Inflammatory macrophage treated with lipopolysaccharide for 4 hours (primary cell): ENCODE measurements at regions not wholly inside any gene's neighbourhood (a gene's known extent, or its start where the extent isn't known, plus 50 kb on each side); places are given as distances from the start of the nearest gene placed in this dataset.
"Not testable (repeated sequence)": the region's sequence is repeated elsewhere in the genome, so short reads cannot be mapped to it uniquely, and the experiment has no call there.

Source experiments
- DNase-seq: peaks from one replicate; pipeline ENCODE4 v3.0.0-alpha.2; 2020

- no peak for DNase-seq
Measured at GRCh38 chr4:124459941-124460310, 252.6 kb downstream of the ANKRD50 start.

DNA sequence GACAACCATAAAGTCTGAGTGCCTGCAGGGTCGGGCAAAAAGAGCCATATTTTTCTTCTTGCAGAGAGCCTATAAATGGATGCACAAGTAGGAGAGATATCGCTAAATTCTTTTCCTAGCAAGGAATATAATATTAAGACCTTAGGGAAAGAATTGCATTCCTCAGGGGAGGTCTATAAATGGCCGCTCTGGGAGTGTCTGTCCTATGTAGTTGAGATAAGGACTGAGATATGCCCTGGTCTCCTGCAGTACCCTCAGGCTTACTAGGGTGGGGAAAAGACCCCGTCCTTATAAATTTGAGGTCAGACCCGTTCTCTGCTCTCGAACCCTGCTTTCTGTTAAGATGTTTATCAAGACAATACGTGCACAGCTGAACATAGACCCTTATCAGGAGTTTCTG is 250.9 kb downstream of the ANKRD50 start:
- DNase-seq: not testable (repeated sequence)

GRCh38 chr4:124462954-124463828 is 249.3 kb downstream of the ANKRD50 start:
- DNase-seq: no peak

- no peak for DNase-seq
Measured at GRCh38 chr4:124464836-124465235, 247.7 kb downstream of the ANKRD50 start.

DNA sequence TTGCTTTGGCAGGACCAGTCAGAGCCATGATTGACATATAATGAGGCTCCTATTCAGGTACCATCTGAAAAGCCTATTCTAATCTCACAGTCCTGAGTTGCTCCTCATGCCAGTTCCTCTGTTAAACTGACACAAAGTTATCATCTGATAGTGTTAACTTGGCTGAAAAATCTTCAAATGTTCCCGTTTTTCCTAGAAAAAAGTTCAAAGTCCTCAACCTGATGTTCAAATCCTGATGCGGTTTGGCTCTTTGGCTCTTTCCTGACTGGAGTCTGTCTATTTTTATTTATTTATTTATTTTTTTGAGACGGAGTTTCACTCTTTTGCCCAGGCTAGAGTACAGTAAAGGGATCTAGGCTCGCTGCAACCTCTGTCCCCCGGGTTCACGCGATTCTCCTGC is 244.2 kb downstream of the ANKRD50 start:
- no peak for DNase-seq

DNA sequence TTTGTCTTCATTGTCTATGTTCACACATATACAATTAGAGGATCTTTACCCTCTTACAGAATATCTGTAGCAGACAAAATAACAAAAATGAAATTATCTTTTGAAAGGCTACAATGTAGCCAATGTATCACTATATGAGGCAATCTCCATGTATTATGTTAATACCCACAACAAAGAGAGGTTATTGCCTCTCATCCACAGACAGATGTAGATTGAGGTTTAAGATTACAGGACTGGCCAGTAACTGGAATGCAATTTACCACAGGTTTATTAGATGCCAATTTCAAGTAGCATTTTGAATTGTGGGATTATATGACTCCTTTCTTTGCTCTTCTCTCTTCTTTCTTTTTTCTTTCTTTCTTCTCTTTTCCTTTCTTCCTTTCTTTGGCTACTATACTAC is 242.6 kb downstream of the ANKRD50 start:
- DNase-seq: no peak

- DNase-seq: no peak
Measured at GRCh38 chr4:124478470-124478869, 234.1 kb downstream of the ANKRD50 start.

DNA sequence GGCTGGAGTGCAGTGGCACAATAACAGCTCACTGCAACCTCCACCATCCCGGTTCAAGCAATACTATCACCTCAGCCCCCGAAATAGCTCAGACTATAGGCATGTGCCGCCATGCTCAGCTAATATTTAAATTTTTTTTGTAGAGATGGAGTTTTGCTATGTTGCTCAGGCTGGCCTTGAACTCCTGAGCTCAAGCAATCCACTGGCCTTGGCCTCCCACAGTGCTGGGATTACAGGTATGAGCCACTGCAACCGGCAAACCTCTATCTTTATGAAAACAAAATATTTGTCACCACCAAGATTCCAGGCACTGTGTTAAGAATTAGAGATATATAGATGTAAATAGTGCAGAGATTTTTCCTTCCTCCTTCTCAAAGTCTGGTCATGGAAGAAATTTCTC is 232.5 kb downstream of the ANKRD50 start:
- DNase-seq: no peak

GRCh38 chr4:124481123-124481522 is 231.4 kb downstream of the ANKRD50 start:
- DNase-seq: no peak

DNA sequence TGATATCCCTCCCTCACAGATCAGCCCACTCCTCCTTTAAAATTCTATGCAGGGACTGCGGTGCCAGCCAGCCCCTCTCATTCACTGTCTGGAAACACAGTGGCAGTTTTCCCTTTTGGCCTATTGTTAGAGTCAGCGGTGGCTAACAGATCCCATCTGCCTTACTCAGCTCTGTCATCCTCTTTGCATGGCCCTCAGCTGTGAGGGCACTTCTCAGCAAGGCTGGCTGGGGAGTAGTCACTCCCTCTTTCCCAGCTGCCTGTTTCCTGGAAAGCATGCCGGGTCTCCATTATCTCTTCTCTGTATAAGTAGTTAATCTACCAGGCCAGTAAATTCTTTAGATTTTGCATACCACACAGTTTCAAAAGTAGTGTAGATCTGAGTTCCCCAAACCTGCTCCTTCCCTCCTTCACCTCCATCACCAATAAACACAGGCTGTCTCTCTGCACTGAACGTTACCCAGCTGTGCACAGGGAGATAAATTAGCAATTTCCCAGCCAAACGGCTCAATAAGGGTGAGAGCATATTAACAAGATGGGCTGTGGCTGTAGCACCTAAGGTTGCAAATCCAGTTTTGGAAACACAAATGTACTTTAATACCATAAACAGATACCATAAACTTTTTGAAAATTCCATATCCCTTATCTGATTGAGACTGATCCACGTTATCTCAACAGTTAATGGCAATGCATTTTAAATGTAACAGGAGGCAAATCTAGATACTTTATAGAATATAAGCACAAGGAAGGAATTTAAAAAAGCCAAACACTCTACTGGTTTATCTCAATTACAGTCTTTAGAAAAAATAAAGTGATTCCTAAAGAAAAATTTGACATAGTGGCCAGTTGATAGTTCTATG is 229.3 kb downstream of the ANKRD50 start:
- no peak for DNase-seq

DNA sequence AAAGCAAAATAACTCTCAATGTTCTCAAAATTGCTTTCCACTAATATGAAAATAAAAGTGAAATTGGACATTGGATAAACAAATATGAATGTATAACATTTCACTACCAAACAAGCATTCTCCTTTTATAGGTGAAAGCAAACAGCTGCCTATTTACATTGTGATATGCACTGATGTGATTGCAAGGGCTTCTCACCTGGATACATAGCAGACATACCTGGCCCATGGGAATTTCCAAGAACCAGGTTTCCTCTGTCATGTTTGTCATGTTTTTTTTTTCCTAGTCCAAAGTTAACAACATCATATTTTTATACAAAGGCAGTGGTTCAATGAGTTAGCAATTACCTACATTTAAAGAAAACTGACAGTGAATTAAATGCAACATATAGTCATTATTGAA is 228.5 kb downstream of the ANKRD50 start:
- DNase-seq: no peak

- DNase-seq: no peak
Measured at GRCh38 chr4:124484940-124485339, 227.6 kb downstream of the ANKRD50 start.

DNA sequence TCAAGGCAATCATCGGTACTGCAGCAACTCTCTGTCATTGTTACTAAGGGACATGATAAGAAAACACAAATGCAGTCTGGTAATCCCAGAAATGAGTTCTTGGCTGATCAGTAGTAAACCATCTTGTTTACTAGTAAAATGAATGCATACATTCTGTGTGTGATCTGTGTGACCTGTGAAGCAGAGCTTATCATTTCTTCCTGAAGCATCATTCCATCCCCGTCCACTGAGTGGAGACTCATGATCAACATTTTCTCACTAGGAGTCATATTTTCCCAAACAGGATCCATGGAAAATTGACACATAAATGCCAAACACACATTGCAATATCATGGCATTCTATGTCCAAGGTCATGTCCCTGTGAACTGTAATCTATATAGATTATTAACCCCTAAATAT is 226.1 kb downstream of the ANKRD50 start:
- no peak for DNase-seq

DNA sequence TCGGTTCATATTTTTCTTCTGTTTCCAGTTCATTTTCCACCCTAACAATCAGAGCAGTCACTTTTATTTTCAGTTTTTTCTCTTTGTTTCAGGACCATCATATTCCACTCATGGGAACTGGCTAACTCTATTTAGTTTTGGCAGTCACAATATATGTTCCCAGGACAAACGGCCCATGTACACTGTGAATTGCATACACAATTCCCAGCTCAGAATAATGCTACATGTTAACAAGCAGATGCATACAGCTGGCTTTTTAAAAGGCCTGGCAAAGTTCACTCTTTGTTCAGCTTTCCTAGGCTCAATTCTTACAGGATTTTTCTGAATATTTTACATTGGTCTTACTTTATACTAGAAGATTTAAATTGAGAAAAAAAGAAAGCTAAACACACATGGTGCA is 224.9 kb downstream of the ANKRD50 start:
- no peak for DNase-seq

DNA sequence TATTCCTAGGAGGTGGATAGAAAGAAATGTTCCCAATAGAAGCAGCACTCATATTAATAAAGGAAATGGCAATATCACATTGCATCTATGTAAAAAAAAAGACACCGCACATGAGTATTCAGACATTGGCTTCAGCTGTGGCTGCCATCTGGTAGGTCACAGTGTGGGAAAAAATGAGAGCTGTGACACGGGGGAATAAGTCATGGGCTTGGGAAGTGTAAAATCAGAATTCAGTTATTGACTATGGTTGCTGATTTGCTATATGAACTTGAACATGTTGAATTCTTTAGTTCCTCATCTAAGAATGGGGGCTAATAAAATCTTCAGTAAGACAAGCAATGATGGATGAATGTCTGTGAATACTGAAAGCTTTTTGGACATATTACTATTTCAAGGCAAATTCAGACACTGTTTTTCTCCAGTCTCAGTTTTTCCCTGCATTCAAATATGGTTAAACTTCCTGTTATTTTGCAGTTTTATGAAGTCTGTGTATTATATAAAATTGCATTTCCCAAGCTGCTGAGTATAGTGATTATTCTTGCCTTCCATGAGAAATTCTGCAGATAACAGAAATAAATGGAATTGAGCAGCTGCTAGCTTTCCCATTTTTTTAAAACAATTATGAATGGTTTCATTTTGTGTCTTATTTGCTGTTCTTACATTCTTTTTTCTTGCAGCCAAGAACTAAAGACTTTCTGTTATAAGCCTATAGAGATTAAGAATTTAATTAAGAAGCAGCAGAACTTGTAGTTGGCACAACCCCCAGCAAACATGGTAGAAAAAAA is 221.0 kb downstream of the ANKRD50 start:
- DNase-seq: no peak

DNA sequence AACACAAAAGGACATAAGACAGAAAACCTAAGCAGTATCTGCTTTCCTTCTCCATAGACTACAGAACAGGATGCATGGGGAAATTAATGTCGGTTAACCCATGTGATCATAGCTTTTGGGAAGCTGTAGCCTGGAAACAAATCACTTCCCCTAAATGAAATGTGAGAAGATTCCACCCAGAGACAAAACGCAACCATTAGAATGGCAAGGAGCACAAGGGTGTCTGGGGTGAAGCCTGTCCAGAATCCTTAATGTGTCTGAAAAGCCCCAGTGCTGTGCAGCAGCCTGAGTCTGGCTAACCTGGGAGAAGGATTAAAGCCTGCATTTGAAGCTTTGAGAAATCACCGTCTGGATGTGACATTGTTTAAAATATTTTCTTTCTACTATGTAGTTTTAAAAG is 213.3 kb downstream of the ANKRD50 start:
- DNase-seq: no peak

GRCh38 chr4:124501576-124501975 is 211.0 kb downstream of the ANKRD50 start:
- DNase-seq: no peak

- no peak for DNase-seq
Measured at GRCh38 chr4:124504431-124504830, 208.1 kb downstream of the ANKRD50 start.

GRCh38 chr4:124505211-124505610 is 207.3 kb downstream of the ANKRD50 start:
- DNase-seq: no peak

GRCh38 chr4:124509151-124509550 is 203.4 kb downstream of the ANKRD50 start:
- DNase-seq: no peak

GRCh38 chr4:124514588-124514987 is 197.9 kb downstream of the ANKRD50 start:
- DNase-seq: no peak

- DNase-seq: no peak
Measured at GRCh38 chr4:124515591-124515990, 196.9 kb downstream of the ANKRD50 start.

DNA sequence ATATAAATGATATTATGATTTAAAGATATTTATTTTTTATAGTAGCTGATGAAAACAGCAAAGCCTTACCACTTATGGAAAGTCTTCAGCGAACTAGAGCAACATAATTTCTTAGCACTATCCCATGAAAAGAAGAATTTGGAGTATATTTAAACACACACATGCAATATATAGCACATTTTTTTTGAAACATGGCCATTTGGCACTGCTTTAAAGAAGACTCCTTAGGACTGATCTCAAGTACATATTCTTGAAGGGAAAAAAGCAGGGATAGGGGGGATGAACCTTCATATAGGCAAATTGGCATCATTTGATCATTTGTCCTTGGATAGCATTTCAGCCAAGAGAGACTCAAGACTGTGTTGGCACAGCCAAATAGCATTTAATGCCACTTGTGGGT is 193.3 kb downstream of the ANKRD50 start:
- DNase-seq: no peak
